HCT116 (cell line): ENCODE measurements at regions not wholly inside any gene's neighbourhood (a gene's known extent, or its start where the extent isn't known, plus 50 kb on each side); places are given as distances from the start of the nearest gene placed in this dataset.
"Not testable (repeated sequence)": the region's sequence is repeated elsewhere in the genome, so short reads cannot be mapped to it uniquely, and the experiment has no call there.

Source experiments
- ATAC-seq: fragments of 200-7000 bp; cut with Tn5 transposase; 2 replicates; pipeline ENCODE4 v1.9.1; 2020; ENCODE audit warnings: mild to moderate bottlenecking, moderate library complexity
- BruUV-seq: library from RNA; stranded (reverse); fragments of 400-500 nt; replicated peaks from 2 replicates; lab custom pipeline; 2021; lab: Mats Ljungman, UMichigan
- CTCF ChIA-PET: fragments of 300-600 bp; sonication (Branson Sonifier 250); formaldehyde crosslinking; loops from one replicate; lab custom pipeline; 2021; ENCODE audit warnings: antibody characterized with exemption; lab: Charles Lee
- POLR2A ChIA-PET: fragments of 300-600, 350-600 bp; sonication (Branson Sonifier 250); formaldehyde crosslinking; loops from one replicate; lab custom pipeline; 2021; ENCODE audit warnings: antibody characterized with exemption; lab: Charles Lee
- RAD21 ChIA-PET, 2 experiments: fragments of 300-600 bp; sonication (Branson Sonifier 250); formaldehyde crosslinking; loops; one replicate each; lab custom pipeline; 2023; ENCODE audit warnings: low total read pairs in 2 of 2; ENCODE audit not compliant: uncharacterized antibody in 2 of 2, unreplicated experiment in 2 of 2, low non-redundant PET in 1 of 2; lab: Charles Lee
- DNase-seq: peaks from one replicate; pipeline ENCODE4 v3.0.0-alpha.2; 2010; ENCODE audit warnings: low read depth, low spot score
- H2AFZ ChIP-seq: fragments of 200-600 bp; shearing (Covaris generic), sonication (generic); 2 replicates; pipeline ENCODE4 v1.6.1; 2017; ENCODE audit warnings: low read depth, mixed run types, mixed read lengths, antibody characterized with exemption, low read length; ENCODE audit not compliant: poor library complexity, severe bottlenecking
- H3K27ac ChIP-seq: 2 replicates; pipeline ENCODE4 v1.5.1; 2012; ENCODE audit warnings: low read depth, low read length
- H3K27me3 ChIP-seq: fragments of 200-600 bp; sonication (generic); 2 replicates; pipeline ENCODE4 v1.6.1; 2016; ENCODE audit warnings: mixed run types, low read length, mixed read lengths; ENCODE audit not compliant: insufficient read depth
- H3K36me3 ChIP-seq, 2 experiments: fragments of 200-500 bp in 1 of 2; fragments of 200-600 bp in 1 of 2; sonication (Bioruptor generic) in 1 of 2; sonication (generic) in 1 of 2; 2 replicates each; pipeline versions ENCODE4 v1.5.1 to v1.6.1; 2014 to 2016; ENCODE audit warnings: low read length in 2 of 2, inconsistent platforms in 1 of 2, mixed read lengths in 1 of 2, mixed run types in 1 of 2; ENCODE audit not compliant: insufficient read depth in 2 of 2, control insufficient read depth in 1 of 2
- H3K4me1 ChIP-seq, 2 experiments: fragments of 200-600 bp in 1 of 2; sonication (generic) in 1 of 2; 2 replicates each; pipeline versions ENCODE4 v1.5.1 to v1.6.1; 2012 to 2017; ENCODE audit warnings: low read length in 2 of 2, inconsistent platforms in 1 of 2, mild to moderate bottlenecking in 1 of 2, mixed read lengths in 1 of 2, mixed run types in 1 of 2, moderate library complexity in 1 of 2; ENCODE audit not compliant: insufficient read depth in 2 of 2, control insufficient read depth in 1 of 2
- H3K4me2 ChIP-seq: fragments of 200-600 bp; sonication (generic); 2 replicates; pipeline ENCODE4 v1.6.1; 2017; ENCODE audit warnings: mixed run types, low read length, mixed read lengths
- H3K4me3 ChIP-seq, 2 experiments: fragments of 200-600 bp in 1 of 2; sonication (generic) in 1 of 2; replicated peaks in 1 of 2; 2 replicates each; pipeline ENCODE4 v1.5.1; 2011 to 2016; ENCODE audit warnings: low read length in 2 of 2, control low read depth in 1 of 2, low read depth in 1 of 2, mild to moderate bottlenecking in 1 of 2, mixed read lengths in 1 of 2, mixed run types in 1 of 2
- H3K79me2 ChIP-seq: fragments of 200-600 bp; sonication (generic); 2 replicates; pipeline ENCODE4 v1.6.1; 2017; ENCODE audit warnings: mild to moderate bottlenecking, mixed run types, low read length, moderate library complexity, mixed read lengths; ENCODE audit not compliant: insufficient read depth
- H3K9ac ChIP-seq: fragments of 200-600 bp; sonication (generic); 2 replicates; pipeline ENCODE4 v1.6.1; 2016; ENCODE audit warnings: low read length, mixed read lengths
- H3K9me2 ChIP-seq: fragments of 200-600 bp; sonication (generic), shearing (Covaris generic); 2 replicates; pipeline ENCODE4 v1.6.1; 2017; ENCODE audit warnings: mixed run types, mild to moderate bottlenecking, moderate library complexity; ENCODE audit not compliant: insufficient read depth
- H3K9me3 ChIP-seq, 2 experiments: fragments of 200-500 bp in 1 of 2; fragments of 200-600 bp in 1 of 2; sonication (Bioruptor generic) in 1 of 2; sonication (generic) in 1 of 2; 2 replicates each; pipeline ENCODE4 v1.6.1; 2014 to 2017; ENCODE audit warnings: low read length in 2 of 2, mixed read lengths in 2 of 2, inconsistent platforms in 1 of 2, low read depth in 1 of 2, mild to moderate bottlenecking in 1 of 2, mixed run types in 1 of 2, moderate library complexity in 1 of 2; ENCODE audit not compliant: control insufficient read depth in 1 of 2, insufficient read depth in 1 of 2
- H4K20me1 ChIP-seq: fragments of 200-600 bp; sonication (generic), shearing (Covaris generic); 2 replicates; pipeline ENCODE4 v1.6.1; 2017; ENCODE audit warnings: mixed run types, mild to moderate bottlenecking, moderate library complexity; ENCODE audit not compliant: insufficient read depth
- ATF3 ChIP-seq: IDR thresholded peaks from 2 replicates; pipeline ENCODE4 v1.6.1; 2012
- CBX3 ChIP-seq: IDR thresholded peaks from 2 replicates; pipeline ENCODE4 v1.6.1; 2012; ENCODE audit warnings: low read depth
- CEBPB ChIP-seq: IDR thresholded peaks from 2 replicates; pipeline ENCODE4 v1.6.1; 2012; ENCODE audit warnings: low read depth
- CTCF ChIP-seq, 3 experiments: fragments of 200-600 bp in 1 of 3; sonication (generic) in 1 of 3; IDR thresholded peaks in 2 of 3; conservative IDR thresholded peaks in 1 of 3; 2 replicates each; pipeline ENCODE4 v1.5.1; 2012 to 2017; ENCODE audit warnings: low read depth in 2 of 3, low read length in 2 of 3, antibody characterized with exemption in 1 of 3, borderline replicate concordance in 1 of 3, control low read depth in 1 of 3, mild to moderate bottlenecking in 1 of 3, mixed read lengths in 1 of 3, mixed run types in 1 of 3, moderate library complexity in 1 of 3; ENCODE audit not compliant: insufficient read depth in 1 of 3
- EZH2 ChIP-seq: fragments of 200-600 bp; sonication (generic); IDR thresholded peaks from 2 replicates; pipeline ENCODE4 v1.6.1; 2017; ENCODE audit warnings: antibody characterized with exemption, mixed run types
- JUND ChIP-seq: IDR thresholded peaks from 2 replicates; pipeline ENCODE4 v1.6.1; 2012
- POLR2A ChIP-seq: IDR thresholded peaks from 2 replicates; pipeline ENCODE4 v1.7.0; 2011; ENCODE audit warnings: borderline replicate concordance; ENCODE audit not compliant: insufficient read depth, insufficient read length; ENCODE audit errors: extremely low read depth
- POLR2AphosphoS5 ChIP-seq: IDR thresholded peaks from 2 replicates; pipeline ENCODE4 v1.6.1; 2011; ENCODE audit warnings: mild to moderate bottlenecking, low read depth, low read length, moderate library complexity
- ZFX ChIP-seq: fragments of 450-650 bp; IDR thresholded peaks from 2 replicates; pipeline ENCODE4 v1.6.1; 2017
- ZNF274 ChIP-seq: fragments of 200-500 bp; sonication (Bioruptor generic); IDR thresholded peaks from 2 replicates; pipeline ENCODE4 v1.6.1; 2014; ENCODE audit warnings: mild to moderate bottlenecking, low read depth, low read length, inconsistent platforms
- intact Hi-C: fragments of 100-400 bp; cut with micrococcal nuclease; formaldehyde crosslinking; loops from 2 replicates; pipeline ENCODE4 v1.10.0; 2022

GRCh38 chr15:39031596-39031995 is 467.0 kb upstream of the RASGRP1 start:
- Histone ChIP-seq H3K79me2 (no peaks in the 10 kb centered on the region), H2AFZ (no peak overlapping the region), H3K9me2 (no peaks in the 10 kb centered on the region), H3K27ac (no peak overlapping the region), H3K4me2 (no peak overlapping the region), H3K9me3 (no peaks in the 10 kb centered on the region), H3K4me3 (no peak overlapping the region), H3K36me3 (no peaks in the 10 kb centered on the region), H3K9ac (no peak overlapping the region), H3K27me3 (peaks cover 7% of the 10 kb centered on the region; the same call in 1 of the 2 replicates), H3K4me1 (no peaks in the 10 kb centered on the region), H4K20me1 (no peaks in the 10 kb centered on the region)
- ChIA-PET POLR2A (no interaction called here), CTCF (no interaction called here), RAD21 (no interaction called here)
- no TSS peak for BruUV-seq
- DNase-seq (no peak), ATAC-seq (no peak)
- no peak for TF ChIP-seq POLR2A
- intact Hi-C loops: no loop called here

GRCh38 chr15:39034816-39035215 is 470.2 kb upstream of the RASGRP1 start:
- no peaks in the 10 kb centered on the region for H3K36me3 ChIP-seq
- no peak for DNase-seq
- H3K27me3 ChIP-seq: peaks cover 7% of the 10 kb centered on the region; the same call in 1 of the 2 replicates
- RAD21 ChIA-PET: no interaction called here
- no peak overlapping the region for H3K4me3 ChIP-seq
- H3K9me3 ChIP-seq: no peaks in the 10 kb centered on the region
- no peaks in the 10 kb centered on the region for H3K79me2 ChIP-seq
- POLR2A ChIA-PET: no interaction called here
- no peaks in the 10 kb centered on the region for H4K20me1 ChIP-seq
- no peaks in the 10 kb centered on the region for H3K9me2 ChIP-seq
- intact Hi-C loops: no loop called here
- no peak overlapping the region for H3K27ac ChIP-seq
- H3K4me1 ChIP-seq: no peaks in the 10 kb centered on the region
- no TSS peak for BruUV-seq
- no peak for ATAC-seq
- no peak overlapping the region for H2AFZ ChIP-seq
- CTCF ChIA-PET: no interaction called here
- TF ChIP-seq POLR2AphosphoS5: no peak
- TF ChIP-seq EZH2: no peak
- no peak for TF ChIP-seq JUND
- TF ChIP-seq CBX3: no peak
- no peak for TF ChIP-seq CTCF (IDR thresholded peaks at IDR 0.05 in 2 of 3, conservative IDR thresholded peaks at IDR 0.05 in 1 of 3; ENCODE audit: borderline replicate concordance in 1 of 3, insufficient read depth in 1 of 3, low read depth in 2 of 3, low read length in 2 of 3)
- TF ChIP-seq CEBPB: no peak
- no peak for TF ChIP-seq POLR2A
- no peak for TF ChIP-seq ATF3
- no peak for TF ChIP-seq ZFX
- TF ChIP-seq ZNF274: no peak
- no peak overlapping the region for H3K4me2 ChIP-seq
- no peak overlapping the region for H3K9ac ChIP-seq

- POLR2A ChIA-PET, RAD21 ChIA-PET, ATAC-seq: not testable (repeated sequence)
Measured at GRCh38 chr15:39037611-39038010, 473.0 kb upstream of the RASGRP1 start.

More at GRCh38 chr15:39037611-39038010, 473.0 kb upstream of the RASGRP1 start:
- H3K4me2 ChIP-seq, CTCF ChIA-PET, H3K4me3 ChIP-seq, intact Hi-C loops, DNase-seq, H3K36me3 ChIP-seq, H3K9me3 ChIP-seq, H3K27ac ChIP-seq, H3K9me2 ChIP-seq, H4K20me1 ChIP-seq, BruUV-seq, H3K9ac ChIP-seq, H3K4me1 ChIP-seq, H3K79me2 ChIP-seq, H2AFZ ChIP-seq, H3K27me3 ChIP-seq: not testable (repeated sequence)
